GM12864 (cell line): ENCODE measurements at regions not wholly inside any gene's neighbourhood (a gene's known extent, or its start where the extent isn't known, plus 50 kb on each side); places are given as distances from the start of the nearest gene placed in this dataset.

Experiments
- DNase-seq: peaks from one replicate; pipeline ENCODE4 v3.0.0-alpha.2; 2011; ENCODE audit warnings: low read depth
- H3K4me3 ChIP-seq: 2 replicates; pipeline ENCODE4 v1.5.1; 2011; ENCODE audit warnings: mild to moderate bottlenecking, low read depth, low read length, control low read depth
- CTCF ChIP-seq: IDR thresholded peaks from 2 replicates; pipeline ENCODE4 v1.5.1; 2011; ENCODE audit warnings: low read depth, mild to moderate bottlenecking, moderate library complexity, low read length, control low read depth, inconsistent platforms; ENCODE audit errors: missing control alignments

- DNase-seq: no peak
- TF ChIP-seq CTCF: no peak
- H3K4me3 ChIP-seq: no peak overlapping the region
Measured at GRCh38 chr20:57951549-57951948, 241.7 kb upstream of the PMEPA1 start.

- H3K4me3 ChIP-seq: no peak overlapping the region
- TF ChIP-seq CTCF: no peak
- no peak for DNase-seq
Measured at GRCh38 chr20:57950764-57951485, 241.1 kb upstream of the PMEPA1 start.

GRCh38 chr20:57948180-57948955 is 238.6 kb upstream of the PMEPA1 start:
- no peak for DNase-seq
- no peak overlapping the region for H3K4me3 ChIP-seq
- TF ChIP-seq CTCF: no peak

- no peak overlapping the region for H3K4me3 ChIP-seq
- DNase-seq: no peak
- TF ChIP-seq CTCF: no peak
Measured at GRCh38 chr20:57947421-57948179, 237.8 kb upstream of the PMEPA1 start.

- no peak for TF ChIP-seq CTCF
- no peak for DNase-seq
Measured at GRCh38 chr20:57946559-57947315, 236.9 kb upstream of the PMEPA1 start.

GRCh38 chr20:57944988-57945387 is 235.2 kb upstream of the PMEPA1 start:
- no peak for DNase-seq
- no peak overlapping the region for H3K4me3 ChIP-seq
- TF ChIP-seq CTCF: no peak

More at GRCh38 chr20:57946559-57947315, 236.9 kb upstream of the PMEPA1 start:
- H3K4me3 ChIP-seq: no peak overlapping the region
